ENCODE measurements at regions not wholly inside any gene's neighbourhood (a gene's known extent, or its start where the extent isn't known, plus 50 kb on each side); places are given as distances from the start of the nearest gene placed in this dataset.

DNA sequence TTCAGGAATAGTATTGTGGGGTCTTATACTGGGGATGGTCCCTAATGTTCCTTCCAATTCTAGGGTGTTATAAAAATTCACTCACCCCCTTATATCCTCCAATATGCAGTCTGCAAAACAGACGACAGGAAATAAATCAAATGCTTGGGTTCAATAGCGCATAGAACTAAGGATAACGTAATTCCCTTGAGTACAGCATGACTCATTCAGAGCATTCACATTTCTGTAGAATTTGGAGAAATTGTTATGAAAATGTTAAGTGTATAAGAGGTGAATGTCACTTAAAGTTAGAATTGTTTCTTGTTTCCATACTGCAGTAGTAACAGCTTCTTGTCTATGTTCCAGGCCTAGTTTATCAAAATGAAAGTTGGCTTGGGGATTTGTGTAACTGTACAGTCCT, 271.4 kb downstream of the RPS29 start:
- ATAC-seq (no peak), DNase-seq (ENCODE audit: low read depth, low spot score) (no peak)
- CTCF ChIA-PET, result no interaction called here
- TF ChIP-seq ZNF274 (IDR thresholded peaks at IDR 0.05; ENCODE audit: low read depth, low read length) (no peak), POLR2A (IDR thresholded peaks at IDR 0.05; ENCODE audit: borderline replicate concordance, extremely low read depth, insufficient read depth, insufficient read length) (no peak), CTCF (IDR thresholded peaks at IDR 0.05 in 2 of 3, conservative IDR thresholded peaks at IDR 0.05 in 1 of 3; ENCODE audit: borderline replicate concordance in 1 of 3, insufficient read depth in 1 of 3, low read depth in 2 of 3, low read length in 2 of 3) (no peak), SIN3A (IDR thresholded peaks at IDR 0.05; ENCODE audit: low read depth) (no peak), TCF7L2 (IDR thresholded peaks at IDR 0.05; ENCODE audit: borderline replicate concordance, extremely low read depth, insufficient read depth, insufficient read length) (no peak), SRF (IDR thresholded peaks at IDR 0.05; ENCODE audit: low read depth) (no peak), EGR1 (IDR thresholded peaks at IDR 0.05; ENCODE audit: low read depth) (no peak), ZFX (IDR thresholded peaks at IDR 0.05) (no peak), RAD21 (IDR thresholded peaks at IDR 0.05; ENCODE audit: low read depth) (no peak), FOSL1 (IDR thresholded peaks at IDR 0.05; ENCODE audit: low read depth) (no peak), SP1 (IDR thresholded peaks at IDR 0.05; ENCODE audit: low read depth) (no peak), ELF1 (IDR thresholded peaks at IDR 0.05; ENCODE audit: borderline replicate concordance, low read depth) (no peak), EZH2 (IDR thresholded peaks at IDR 0.05) (no peak)
- TF ChIP-seq, protein P1, sequence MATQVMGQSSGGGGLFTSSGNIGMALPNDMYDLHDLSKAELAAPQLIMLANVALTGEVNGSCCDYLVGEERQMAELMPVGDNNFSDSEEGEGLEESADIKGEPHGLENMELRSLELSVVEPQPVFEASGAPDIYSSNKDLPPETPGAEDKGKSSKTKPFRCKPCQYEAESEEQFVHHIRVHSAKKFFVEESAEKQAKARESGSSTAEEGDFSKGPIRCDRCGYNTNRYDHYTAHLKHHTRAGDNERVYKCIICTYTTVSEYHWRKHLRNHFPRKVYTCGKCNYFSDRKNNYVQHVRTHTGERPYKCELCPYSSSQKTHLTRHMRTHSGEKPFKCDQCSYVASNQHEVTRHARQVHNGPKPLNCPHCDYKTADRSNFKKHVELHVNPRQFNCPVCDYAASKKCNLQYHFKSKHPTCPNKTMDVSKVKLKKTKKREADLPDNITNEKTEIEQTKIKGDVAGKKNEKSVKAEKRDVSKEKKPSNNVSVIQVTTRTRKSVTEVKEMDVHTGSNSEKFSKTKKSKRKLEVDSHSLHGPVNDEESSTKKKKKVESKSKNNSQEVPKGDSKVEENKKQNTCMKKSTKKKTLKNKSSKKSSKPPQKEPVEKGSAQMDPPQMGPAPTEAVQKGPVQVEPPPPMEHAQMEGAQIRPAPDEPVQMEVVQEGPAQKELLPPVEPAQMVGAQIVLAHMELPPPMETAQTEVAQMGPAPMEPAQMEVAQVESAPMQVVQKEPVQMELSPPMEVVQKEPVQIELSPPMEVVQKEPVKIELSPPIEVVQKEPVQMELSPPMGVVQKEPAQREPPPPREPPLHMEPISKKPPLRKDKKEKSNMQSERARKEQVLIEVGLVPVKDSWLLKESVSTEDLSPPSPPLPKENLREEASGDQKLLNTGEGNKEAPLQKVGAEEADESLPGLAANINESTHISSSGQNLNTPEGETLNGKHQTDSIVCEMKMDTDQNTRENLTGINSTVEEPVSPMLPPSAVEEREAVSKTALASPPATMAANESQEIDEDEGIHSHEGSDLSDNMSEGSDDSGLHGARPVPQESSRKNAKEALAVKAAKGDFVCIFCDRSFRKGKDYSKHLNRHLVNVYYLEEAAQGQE (IDR thresholded peaks at IDR 0.05; ENCODE audit: low read depth), result no peak
- POLR2A ChIA-PET, result no interaction called here
- H3K36me3 ChIP-seq (ENCODE audit: control insufficient read depth in 1 of 2, insufficient read depth in 2 of 2, low read length in 2 of 2), result no peaks in the 10 kb centered on the region
- no peaks in the 10 kb centered on the region for H4K20me1 ChIP-seq (ENCODE audit: insufficient read depth)
- no peak overlapping the region for H3K4me2 ChIP-seq (ENCODE audit: low read length)
- H2AFZ ChIP-seq (ENCODE audit: low read depth, low read length, poor library complexity, severe bottlenecking), result no peak overlapping the region
- H3K27ac ChIP-seq (ENCODE audit: low read depth, low read length), result no peak overlapping the region
- H3K27me3 ChIP-seq (ENCODE audit: insufficient read depth, low read length), result peaks cover 4% of the 10 kb centered on the region
- BruUV-seq (replicated peaks), result no TSS peak
- H3K79me2 ChIP-seq (ENCODE audit: insufficient read depth, low read length), result no peaks in the 10 kb centered on the region
- H3K9me2 ChIP-seq (ENCODE audit: insufficient read depth), result no peaks in the 10 kb centered on the region
- H3K4me1 ChIP-seq (ENCODE audit: control insufficient read depth in 1 of 2, insufficient read depth in 2 of 2, low read length in 2 of 2), result no peaks in the 10 kb centered on the region
- H3K9me3 ChIP-seq (ENCODE audit: control insufficient read depth in 1 of 2, insufficient read depth in 1 of 2, low read depth in 1 of 2, low read length in 2 of 2), result no peaks in the 10 kb centered on the region
- intact Hi-C loops (cut with micrococcal nuclease), result no loop called here
- RAD21 ChIA-PET (ENCODE audit: low non-redundant PET in 1 of 2, low total read pairs in 2 of 2, uncharacterized antibody in 2 of 2, unreplicated experiment in 2 of 2), result no interaction called here
- no peak overlapping the region for H3K9ac ChIP-seq (ENCODE audit: low read length)
- H3K4me3 ChIP-seq (replicated peaks in 1 of 2; ENCODE audit: low read depth in 1 of 2, low read length in 2 of 2), result no peak overlapping the region
